DOHH2 (cell line): ENCODE measurements at regions not wholly inside any gene's neighbourhood (a gene's known extent, or its start where the extent isn't known, plus 50 kb on each side); places are given as distances from the start of the nearest gene placed in this dataset.

ENCODE experiments used
- EZH2phosphoT487 ChIP-seq: fragments of 200-600 bp; sonication (generic); IDR thresholded peaks from 2 replicates; pipeline ENCODE4 v1.6.1; 2017; ENCODE audit warnings: borderline replicate concordance, mild to moderate bottlenecking, antibody characterized with exemption, low read length, moderate library complexity, mixed read lengths
- TF ChIP-seq, protein P1 (sequence below): fragments of 200-600 bp; sonication (generic); IDR thresholded peaks from one replicate; pipeline ENCODE4 v1.5.1; 2014; ENCODE audit warnings: antibody characterized with exemption, mild to moderate bottlenecking, low read depth, low read length; ENCODE audit not compliant: poor library complexity, severe bottlenecking

DNA sequence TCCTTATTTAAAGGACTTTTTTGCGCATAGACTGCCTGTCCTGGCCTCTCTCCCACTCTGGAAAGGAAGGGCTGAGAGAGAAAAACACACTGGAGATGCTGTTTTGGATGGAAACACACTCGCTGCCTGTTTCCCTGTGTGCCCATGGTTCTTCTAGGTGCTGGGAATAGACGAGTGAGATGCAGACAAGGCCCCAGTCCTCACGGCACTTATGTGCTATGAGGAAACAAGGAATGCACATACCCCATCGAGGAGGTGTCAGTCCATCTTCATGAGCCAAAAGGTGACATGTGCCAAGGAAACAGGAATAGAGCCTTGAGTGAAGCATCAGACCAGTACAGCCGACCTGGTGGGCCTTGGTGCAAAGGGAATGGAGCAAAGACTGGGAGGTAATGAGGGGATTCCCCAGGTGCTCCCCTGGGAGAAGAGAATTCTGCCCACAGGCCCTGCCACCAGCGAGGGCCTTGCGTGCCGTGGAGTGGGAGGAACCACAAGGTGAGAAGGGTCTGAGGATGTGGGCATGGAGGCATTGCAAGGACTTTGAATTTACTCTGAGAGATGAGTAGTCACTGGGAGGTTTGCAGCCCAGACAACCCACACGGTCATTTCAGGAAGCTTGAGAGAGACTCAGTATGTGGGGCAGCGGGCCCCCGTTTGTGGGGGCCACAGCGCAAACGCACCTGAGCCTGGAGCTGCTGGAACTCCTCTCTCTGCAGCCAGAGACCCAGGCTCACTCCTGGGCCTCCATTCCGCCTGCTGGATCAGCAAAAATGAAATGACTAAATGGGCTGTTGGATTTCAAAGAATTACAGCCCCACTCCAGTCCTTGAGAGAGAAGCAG lies 197.5 kb upstream of the COPS8 start:
- TF ChIP-seq, protein P1, sequence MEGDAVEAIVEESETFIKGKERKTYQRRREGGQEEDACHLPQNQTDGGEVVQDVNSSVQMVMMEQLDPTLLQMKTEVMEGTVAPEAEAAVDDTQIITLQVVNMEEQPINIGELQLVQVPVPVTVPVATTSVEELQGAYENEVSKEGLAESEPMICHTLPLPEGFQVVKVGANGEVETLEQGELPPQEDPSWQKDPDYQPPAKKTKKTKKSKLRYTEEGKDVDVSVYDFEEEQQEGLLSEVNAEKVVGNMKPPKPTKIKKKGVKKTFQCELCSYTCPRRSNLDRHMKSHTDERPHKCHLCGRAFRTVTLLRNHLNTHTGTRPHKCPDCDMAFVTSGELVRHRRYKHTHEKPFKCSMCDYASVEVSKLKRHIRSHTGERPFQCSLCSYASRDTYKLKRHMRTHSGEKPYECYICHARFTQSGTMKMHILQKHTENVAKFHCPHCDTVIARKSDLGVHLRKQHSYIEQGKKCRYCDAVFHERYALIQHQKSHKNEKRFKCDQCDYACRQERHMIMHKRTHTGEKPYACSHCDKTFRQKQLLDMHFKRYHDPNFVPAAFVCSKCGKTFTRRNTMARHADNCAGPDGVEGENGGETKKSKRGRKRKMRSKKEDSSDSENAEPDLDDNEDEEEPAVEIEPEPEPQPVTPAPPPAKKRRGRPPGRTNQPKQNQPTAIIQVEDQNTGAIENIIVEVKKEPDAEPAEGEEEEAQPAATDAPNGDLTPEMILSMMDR = no peak
- TF ChIP-seq EZH2phosphoT487 = no peak
